GDM1 (cell line): ENCODE measurements at regions not wholly inside any gene's neighbourhood (a gene's known extent, or its start where the extent isn't known, plus 50 kb on each side); places are given as distances from the start of the nearest gene placed in this dataset.

Experiments
- DNase-seq: peaks from one replicate; lab custom pipeline; 2025; lab: John Stamatoyannopoulos, UW

DNA sequence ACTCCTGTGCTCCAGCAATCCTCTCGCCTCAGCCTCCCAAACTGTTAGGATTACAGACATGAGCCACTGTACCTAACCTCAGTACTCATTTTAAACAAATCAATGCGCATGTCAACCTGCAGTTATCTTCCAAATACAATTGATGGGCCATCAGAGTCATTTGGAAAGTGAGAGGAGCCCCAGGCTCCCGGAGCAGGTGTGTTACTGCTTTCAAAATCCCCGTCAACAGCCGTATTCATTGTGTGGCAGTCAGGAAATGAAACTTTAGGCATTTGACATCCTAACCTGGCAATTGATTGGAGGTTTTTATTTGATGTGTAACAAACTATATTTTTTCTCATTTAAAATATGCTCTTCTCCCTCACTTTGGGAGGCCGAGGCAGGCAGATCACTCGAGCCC is 623.6 kb upstream of the TENM3 start:
- DNase-seq: no peak

- DNase-seq: no peak
Measured at GRCh38 chr4:181637186-181638105, 605.8 kb upstream of the TENM3 start.

GRCh38 chr4:181643466-181643865 is 599.7 kb upstream of the TENM3 start:
- DNase-seq: no peak

- DNase-seq: no peak
Measured at GRCh38 chr4:181645489-181645888, 597.7 kb upstream of the TENM3 start.

GRCh38 chr4:181646864-181647263 is 596.3 kb upstream of the TENM3 start:
- no peak for DNase-seq

GRCh38 chr4:181647396-181648147 is 595.6 kb upstream of the TENM3 start:
- DNase-seq: no peak

GRCh38 chr4:181650033-181650825 is 593.0 kb upstream of the TENM3 start:
- no peak for DNase-seq

GRCh38 chr4:181656748-181657147 is 586.5 kb upstream of the TENM3 start:
- DNase-seq: no peak

GRCh38 chr4:181659202-181659601 is 584.0 kb upstream of the TENM3 start:
- DNase-seq: no peak

- no peak for DNase-seq
Measured at GRCh38 chr4:181659876-181660275, 583.3 kb upstream of the TENM3 start.

GRCh38 chr4:181661090-181661489 is 582.1 kb upstream of the TENM3 start:
- no peak for DNase-seq

DNA sequence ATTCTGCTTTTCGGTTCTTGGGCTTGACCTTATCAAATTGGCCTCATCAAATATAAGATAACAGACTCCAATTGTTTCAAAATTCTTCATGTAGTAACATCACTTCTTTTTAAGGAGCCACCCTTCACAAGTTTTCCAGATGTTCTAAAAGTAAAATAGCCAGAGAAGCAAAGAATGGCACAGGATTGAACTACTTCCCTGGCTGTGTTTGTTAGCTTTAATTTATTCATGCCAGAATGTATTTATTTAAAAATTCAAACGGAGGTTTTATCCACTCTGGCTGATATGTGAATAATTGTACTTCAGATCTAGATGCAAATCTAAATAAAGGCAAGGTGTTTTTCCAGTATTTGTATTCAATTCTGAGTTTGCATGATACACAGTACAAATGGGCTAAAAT is 581.3 kb upstream of the TENM3 start:
- no peak for DNase-seq

- DNase-seq: no peak
Measured at GRCh38 chr4:181662383-181662782, 580.8 kb upstream of the TENM3 start.

DNA sequence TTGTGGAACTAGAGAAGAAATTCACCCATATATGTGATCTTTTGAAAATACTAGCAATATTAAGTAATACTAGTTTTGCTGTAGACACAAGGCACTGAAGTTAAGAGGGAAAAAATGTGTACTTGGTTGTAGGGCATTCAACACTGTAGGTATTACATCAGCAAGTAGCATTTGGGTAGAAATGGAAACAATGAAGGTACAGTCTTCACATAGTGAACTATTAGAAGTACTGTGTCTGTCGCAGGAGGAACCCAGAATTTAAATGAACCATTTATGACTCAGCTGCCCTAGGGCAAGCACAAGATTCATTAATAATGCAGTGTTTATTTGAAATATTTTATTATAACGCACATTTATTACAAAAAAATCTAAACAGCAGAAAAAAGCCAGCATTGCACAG is 572.7 kb upstream of the TENM3 start:
- DNase-seq: no peak

DNA sequence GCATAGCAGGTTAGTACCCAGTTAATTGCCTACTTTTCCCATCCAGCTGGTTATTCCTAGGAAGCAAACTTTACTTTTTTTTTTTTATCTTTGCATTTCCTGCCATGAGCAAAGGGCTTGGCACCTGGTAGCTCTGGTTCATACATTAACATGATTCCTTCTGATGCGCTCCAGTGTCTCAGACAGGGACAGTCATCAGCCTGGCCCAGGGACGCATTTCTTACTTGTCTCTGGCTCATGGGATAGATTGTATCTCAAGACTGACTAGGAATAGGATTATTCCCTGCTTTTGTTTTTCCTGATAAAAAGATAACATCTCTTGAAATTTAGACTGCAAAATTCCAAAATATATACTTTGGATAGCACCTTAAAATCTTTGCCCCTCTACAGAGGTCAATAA is 571.5 kb upstream of the TENM3 start:
- DNase-seq: no peak

DNA sequence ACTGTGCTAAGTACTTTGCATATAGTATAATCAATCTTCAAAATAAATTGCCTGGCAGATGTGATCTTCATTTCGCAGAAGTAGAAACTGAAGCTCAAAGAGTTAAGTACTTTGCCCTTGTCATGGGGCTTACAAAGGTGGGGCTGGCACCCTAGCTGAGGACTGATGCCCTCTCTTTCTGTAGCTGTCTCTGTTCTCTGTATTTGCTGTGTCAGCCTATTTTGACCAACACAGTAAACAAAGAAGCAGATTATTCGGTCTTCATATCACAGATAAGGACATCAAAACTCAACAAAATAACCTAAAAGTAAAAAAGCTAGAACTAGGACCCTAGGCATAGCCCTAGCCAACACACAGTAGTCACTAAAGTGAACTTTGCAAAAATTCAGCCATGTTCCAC is 570.5 kb upstream of the TENM3 start:
- DNase-seq: no peak

DNA sequence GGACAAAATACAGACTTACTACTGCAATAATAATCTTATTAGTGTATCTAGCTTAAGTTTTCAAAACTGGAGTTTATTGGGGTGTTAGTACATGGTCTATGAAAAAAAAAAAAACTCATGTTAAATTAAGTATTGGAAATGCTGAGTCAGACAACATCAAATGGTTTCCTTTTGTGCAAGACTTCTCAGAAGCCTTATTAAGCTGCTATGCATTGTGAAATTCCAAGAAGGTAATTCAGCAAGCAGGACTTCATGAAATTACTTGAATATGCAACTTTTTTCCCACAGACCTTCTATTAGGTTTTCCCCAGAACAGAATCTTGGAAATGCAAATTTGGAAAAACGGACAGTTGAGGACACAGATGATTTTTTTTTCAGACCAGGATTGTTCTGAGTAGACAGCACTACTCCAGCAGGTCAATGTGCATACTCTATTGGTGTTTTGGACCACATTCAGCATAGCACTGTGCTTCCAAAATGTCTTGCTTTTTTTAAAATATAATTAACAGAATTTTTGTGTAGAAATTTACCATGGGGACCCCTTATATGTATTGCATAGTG is 568.8 kb upstream of the TENM3 start:
- no peak for DNase-seq

DNA sequence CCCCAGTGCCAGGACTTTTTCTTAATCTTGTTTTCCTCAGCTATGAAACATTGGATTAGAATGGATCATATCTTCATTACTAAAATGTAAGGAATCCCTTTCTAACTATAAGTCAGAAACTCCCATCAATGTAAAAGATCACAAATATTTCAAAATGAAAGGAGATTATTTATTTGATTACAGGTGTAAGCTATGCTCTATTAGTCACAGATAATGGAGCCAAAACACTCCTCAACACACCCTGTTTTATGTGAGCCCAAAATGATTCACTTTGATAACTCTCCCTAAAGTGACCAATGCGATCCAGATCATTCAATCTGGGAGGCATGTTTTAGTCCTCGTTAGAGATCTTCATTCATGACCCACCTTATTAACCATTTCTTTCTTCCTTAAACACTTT is 566.7 kb upstream of the TENM3 start:
- DNase-seq: no peak

DNA sequence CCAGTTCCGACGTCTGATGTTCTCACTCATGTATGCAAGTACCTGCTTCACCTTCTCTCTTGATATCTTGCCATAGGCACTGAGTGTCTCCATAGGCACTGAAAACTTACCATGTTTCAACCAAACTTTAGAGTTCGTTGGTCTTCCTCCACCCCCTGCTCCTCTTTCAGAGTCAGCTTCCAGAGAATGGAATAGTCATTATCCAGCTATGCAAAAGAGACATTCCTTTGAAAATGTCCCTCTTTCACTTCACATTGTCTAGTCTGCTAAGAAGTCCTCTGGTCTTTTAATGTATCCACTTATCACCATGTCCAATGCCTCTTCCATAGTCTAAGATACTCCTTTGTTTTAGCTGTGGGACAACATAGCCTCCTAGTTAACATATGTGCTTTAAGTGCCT is 566.0 kb upstream of the TENM3 start:
- no peak for DNase-seq

GRCh38 chr4:181677621-181678020 is 565.6 kb upstream of the TENM3 start:
- no peak for DNase-seq

DNA sequence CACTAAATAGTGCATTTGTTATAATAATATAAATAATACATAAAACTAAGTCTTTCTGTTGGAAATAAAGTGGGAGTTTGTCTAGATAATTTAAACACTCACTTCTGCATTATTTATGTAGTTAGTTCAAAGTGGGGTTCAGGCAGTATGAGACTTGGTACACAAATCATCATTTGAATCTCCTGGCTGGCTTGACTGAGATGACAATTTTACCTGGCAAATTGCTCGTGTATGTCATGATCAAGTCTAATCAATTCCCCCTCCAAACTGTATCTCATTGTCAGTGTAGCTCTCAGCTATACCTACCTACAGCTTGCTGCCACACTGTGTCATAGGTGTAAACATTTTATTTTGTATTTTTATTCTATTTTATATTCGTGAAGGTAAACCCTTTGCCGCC is 563.4 kb upstream of the TENM3 start:
- no peak for DNase-seq

- no peak for DNase-seq
Measured at GRCh38 chr4:181682367-181683047, 560.7 kb upstream of the TENM3 start.
